ENCODE measurements at regions not wholly inside any gene's neighbourhood (a gene's known extent, or its start where the extent isn't known, plus 50 kb on each side); places are given as distances from the start of the nearest gene placed in this dataset.
"Not testable (repeated sequence)": the region's sequence is repeated elsewhere in the genome, so short reads cannot be mapped to it uniquely, and the experiment has no call there.

DNA sequence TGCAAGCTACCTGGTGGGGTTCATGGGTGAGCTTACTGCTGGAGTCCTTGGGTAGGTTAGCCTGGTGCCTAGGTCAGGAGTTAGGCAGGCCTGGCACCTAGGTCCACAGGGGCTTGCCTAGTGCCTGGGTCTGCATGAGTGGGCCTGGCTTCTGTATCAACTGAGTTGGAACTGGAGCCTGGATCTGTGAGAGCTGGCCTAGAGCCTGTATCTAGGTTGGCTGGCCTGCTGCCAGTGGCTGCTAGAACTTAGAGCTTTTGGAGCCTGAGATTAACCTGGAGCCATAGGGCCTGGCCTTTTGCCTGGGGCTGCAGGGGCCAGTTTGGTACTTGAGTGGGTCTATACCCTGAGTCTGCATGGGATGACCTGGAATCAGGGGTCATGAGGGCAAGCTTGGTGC lies 679.4 kb downstream of the NUP35 start:
- no peak for DNase-seq

DNA sequence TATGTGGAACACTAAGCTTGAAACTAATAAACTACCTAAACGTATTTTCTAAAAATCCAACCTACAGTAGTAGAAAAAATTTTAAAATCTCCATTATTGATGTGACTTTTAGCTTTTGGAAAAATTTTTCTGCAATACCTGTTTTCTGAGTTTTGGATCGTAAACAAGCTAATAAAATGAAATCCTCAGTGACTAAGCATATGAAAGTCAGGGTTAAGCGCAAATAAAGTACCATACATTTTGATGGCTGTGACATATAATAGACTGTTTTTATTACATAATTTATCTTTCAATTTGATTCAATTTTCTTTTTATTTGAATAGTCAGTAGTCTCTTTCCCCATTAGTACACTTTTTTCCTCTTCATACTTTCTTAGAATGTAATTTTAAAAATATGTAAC lies 683.6 kb downstream of the NUP35 start:
- DNase-seq: no peak

DNA sequence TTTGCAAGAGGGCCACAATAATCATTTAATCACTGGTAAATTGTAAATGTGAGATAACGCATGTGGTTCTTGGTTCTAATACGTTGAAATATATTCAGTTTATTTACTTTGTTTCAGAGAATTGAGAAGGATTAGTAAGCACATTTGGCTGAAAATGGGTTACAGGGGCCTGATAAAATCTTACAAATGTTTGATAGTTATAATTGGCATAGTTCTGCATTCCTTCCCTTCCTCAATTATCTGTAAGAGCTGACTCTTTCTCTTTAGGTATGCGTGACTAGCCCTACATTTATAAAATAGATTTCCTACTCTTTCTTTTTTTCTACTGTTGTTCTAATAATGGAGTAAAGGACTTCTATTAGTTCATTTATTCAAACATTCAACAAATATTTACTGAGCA lies 685.2 kb downstream of the NUP35 start:
- DNase-seq: no peak

- no peak for DNase-seq
Observed at GRCh38 chr2:183811281-183811680, 687.0 kb downstream of the NUP35 start.

DNA sequence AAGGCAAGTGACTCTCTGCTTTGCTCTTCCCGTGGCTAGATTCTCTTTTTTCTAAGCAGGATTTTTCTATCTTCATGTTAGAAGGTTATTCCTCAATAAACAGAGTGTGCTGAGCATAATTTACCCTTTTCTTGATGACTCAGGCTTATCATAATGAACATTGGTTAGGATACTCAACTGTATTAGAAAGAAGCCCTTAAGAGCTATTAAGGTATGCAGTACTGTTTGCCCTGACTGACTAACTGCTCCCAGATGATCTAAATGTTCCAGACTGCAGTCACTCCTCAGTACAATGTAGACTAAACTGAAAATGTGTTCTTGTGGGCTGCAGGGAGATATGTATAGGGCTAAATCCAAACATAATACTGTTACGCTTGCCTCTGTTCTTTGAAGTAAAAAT lies 687.8 kb downstream of the NUP35 start:
- DNase-seq: no peak

- no peak for DNase-seq
Observed at GRCh38 chr2:183825710-183826109, 701.5 kb downstream of the NUP35 start.

DNA sequence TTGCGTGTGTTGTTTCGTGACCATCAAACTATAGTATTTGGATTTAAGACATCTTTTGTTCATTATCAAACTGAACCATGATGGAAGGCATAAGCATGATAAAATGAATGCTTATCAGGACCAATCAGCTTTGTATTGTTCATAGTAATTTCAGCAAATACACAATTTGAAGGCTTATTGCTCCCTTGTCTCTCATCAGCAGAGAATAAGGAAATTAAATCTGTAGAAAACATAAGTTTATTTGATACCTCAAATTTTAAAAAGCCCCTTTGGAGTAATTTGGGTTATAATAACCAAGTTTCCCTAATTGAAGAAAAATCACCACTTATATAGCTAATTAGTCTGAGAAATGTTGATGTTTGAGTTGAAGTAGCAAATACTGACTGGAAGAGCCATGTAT lies 705.7 kb downstream of the NUP35 start:
- DNase-seq: no peak

DNA sequence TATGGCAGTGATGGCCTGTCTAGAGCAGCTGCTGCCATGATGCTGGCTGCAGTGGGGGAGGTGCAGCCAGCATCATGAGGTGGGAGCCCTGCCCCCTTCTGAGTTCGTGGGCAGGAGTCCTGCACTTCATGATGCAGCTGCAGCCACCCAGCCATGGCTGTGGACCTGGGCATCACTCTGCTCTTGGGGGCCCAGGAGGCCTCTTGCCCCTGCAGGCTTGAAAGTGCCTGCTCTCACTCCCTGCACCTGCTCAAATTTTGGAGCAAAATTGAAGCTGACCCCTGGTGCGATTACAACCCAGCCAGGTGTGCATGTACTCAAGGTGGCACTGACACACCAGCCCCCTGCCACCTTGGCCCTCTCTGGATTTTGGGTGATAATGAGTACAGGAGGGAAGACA lies 712.9 kb downstream of the NUP35 start:
- no peak for DNase-seq

GRCh38 chr2:183838295-183838694 lies 714.1 kb downstream of the NUP35 start:
- no peak for DNase-seq

DNA sequence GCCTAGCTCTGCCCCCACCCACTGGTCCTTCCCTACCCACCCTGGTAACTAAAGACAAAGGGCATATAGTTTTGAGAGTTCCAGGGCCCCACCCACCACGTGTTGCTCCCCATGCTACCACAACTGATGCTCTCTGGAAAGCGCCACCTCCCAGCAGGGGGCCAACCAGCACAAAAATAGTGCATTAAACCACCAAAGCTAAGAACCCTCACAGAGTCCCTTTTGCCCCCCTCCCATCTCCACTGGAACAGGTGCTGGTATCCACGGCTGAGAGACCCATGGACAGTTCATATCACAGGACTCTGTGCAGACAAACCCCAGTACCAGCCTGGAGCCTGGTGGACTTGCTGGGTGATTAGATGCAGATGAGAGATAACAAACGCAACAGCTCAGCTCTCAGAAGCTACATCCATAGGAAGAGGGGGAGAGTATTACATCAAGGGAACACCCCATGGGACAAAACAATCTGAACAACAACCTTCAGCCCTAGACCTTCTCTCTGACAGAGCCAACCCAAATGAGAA lies 715.9 kb downstream of the NUP35 start:
- no peak for DNase-seq

DNA sequence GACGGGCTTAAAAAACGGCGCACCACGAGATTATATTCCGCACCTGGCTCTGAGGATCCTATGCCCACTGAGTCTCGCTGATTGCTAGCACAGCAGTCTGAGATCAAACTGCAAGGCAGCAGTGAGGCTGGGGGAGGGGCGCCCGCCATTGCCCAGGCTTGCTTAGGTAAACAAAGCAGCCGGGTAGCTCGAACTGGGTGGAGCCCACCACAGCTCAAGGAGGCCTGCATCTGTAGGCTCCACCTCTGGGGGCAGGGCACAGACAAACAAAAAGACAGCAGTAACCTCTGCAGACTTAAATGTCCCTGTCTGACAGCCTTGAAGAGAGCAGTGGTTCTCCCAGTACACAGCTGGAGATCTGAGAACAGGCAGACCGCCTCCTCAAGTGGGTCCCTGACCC lies 725.6 kb downstream of the NUP35 start:
- DNase-seq: not testable (repeated sequence)

DNA sequence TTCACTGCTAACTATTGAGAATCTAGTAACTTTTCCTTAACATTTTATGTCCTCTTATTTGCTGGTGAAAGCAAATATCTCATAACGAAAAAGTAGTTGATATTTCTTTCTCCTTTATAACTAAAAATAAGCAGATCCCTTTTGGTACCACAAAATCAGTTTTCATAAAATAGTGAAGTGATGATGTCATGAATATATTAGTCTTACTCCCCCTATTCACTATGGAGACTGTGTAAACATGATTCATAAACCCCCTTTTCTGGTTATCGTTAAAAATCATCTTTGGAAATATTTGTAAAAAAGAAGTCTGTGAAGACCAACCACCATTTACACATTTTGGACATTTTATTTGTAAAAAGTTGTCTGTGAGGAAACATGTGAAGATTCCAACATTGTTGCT lies 734.9 kb downstream of the NUP35 start:
- no peak for DNase-seq

GRCh38 chr2:183866666-183867065 lies 731.7 kb upstream of the ZNF804A start:
- no peak for DNase-seq

GRCh38 chr2:183867206-183867605 lies 731.1 kb upstream of the ZNF804A start:
- DNase-seq: no peak

DNA sequence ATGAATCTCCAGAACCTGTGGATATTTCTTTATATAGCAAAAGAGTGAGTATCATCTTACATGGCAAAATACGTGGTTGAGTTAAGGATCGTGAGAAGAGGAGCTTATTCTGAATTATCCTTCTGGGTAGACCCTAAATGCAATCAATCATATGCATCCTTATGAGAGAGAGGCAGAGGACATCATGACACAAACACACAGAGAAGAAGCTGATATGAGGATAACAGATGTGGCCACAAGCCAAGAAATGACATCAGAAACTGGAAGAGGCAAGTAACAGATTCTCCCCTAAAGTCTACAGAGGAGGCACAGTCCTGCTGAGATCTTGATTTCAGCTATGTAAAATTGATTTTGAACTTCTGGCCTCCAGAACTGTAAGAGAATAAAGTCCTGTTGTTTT lies 730.2 kb upstream of the ZNF804A start:
- DNase-seq: no peak

GRCh38 chr2:183868707-183869106 lies 729.6 kb upstream of the ZNF804A start:
- no peak for DNase-seq

GRCh38 chr2:183872131-183872530 lies 726.2 kb upstream of the ZNF804A start:
- no peak for DNase-seq

DNA sequence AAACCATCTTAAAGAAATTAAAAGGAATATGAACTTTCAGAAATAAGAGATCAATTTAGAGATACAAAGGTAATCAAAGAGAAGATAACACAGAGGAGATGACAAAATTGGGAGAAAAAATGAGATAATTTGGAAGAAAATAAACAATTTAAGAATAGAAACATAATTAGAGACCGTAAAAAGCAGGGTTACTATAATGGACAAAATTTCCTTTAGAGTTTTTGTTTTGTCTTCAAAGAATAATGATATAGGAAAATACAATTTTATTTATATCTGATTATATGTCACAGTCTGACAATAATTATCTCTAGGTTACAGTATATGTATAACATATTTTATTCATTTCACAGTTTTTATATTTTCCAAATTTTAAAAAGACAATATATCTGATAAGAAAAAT lies 716.4 kb upstream of the ZNF804A start:
- no peak for DNase-seq

DNA sequence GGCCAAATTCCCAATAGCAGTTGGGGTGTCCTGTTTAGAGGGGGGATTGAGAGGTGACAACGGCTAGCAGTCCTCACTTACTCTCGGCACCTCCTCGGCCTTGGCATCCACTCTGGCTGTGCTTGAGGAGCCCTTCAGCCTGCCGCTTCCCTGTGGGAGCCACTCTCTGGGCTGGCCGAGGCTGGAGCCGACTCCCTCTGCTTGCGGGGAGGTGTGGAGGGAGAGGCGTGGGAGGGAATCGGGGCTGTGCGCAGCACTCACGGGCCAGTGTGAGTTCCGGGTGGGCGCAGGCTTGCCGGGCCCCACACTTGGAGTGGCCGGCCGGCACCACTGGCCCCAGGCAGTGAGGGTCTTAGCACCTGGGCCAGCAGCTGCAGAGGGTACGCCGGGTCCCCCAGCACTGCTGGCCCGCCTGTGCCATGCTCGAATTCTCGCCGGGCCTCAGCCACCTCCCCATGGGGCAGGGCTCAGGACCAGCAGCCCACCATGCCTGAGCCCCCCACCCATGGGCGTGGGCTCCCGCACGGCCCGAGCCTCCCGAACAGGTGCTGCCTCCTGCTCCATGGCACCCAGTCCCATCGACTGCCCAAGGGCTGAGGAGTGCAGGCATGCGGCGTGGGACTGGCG lies 705.9 kb upstream of the ZNF804A start:
- DNase-seq: no peak

GRCh38 chr2:183898641-183899040 lies 699.7 kb upstream of the ZNF804A start:
- no peak for DNase-seq

- DNase-seq: no peak
Observed at GRCh38 chr2:183901931-183902330, 696.4 kb upstream of the ZNF804A start.

GRCh38 chr2:183903026-183903425 lies 695.3 kb upstream of the ZNF804A start:
- no peak for DNase-seq

GRCh38 chr2:183916041-183916440 lies 682.3 kb upstream of the ZNF804A start:
- DNase-seq: not testable (repeated sequence)

DNA sequence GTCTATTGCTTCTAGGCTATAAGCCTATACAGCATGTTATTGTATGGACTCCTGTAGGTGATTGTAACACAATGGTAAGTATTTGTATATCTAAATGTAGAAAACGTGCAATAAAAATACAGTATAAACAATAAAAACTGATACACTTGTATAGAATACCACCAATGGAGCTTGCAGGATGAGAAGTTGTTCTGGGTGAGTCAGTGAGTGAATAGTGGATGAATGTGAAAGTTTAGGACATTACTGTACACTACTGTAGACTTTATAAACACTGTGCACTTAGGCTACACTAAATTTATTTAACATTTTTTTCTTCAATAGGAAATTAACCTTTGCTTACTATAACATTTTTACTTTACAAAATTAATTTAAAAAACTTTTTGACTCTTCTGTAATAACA lies 679.2 kb upstream of the ZNF804A start:
- no peak for DNase-seq

Data from muscle of arm (tissue), 1 donor.